ENCODE measurements at regions not wholly inside any gene's neighbourhood (a gene's known extent, or its start where the extent isn't known, plus 50 kb on each side); places are given as distances from the start of the nearest gene placed in this dataset.

DNA sequence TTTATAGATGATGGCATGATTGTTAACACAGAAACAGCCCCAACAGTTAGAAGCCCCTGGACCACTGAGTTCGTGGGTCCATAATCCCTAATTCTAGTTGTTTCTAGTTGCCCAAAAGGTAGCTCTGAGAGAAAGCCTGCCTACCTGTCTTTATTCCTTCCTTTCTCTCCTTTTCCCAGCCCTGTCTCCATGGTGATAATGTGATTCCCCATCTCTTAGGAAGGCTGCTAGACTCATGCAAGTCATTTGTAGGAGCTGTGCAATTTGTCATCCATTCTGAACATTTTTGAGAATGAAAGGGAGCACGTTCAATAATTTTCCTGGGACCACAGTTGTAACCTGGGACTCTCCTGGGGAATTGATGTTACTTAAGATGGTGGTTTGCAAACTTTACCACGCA is 183.4 kb downstream of the EMX2 start:
- TF ChIP-seq POLR2A (IDR thresholded peaks at IDR 0.05) (no peak), CTCF (IDR thresholded peaks at IDR 0.05) (no peak), EP300 (IDR thresholded peaks at IDR 0.05) (no peak)
- WGBS, 3 donors, result 78 to 90% (median 79%) methylated on average over 3 of the region's 3 CpGs
- H3K27me3 ChIP-seq, result no peaks in the 10 kb centered on the region

GRCh38 chr10:117726596-117727295 is 184.2 kb downstream of the EMX2 start:
- Histone ChIP-seq H3K4me1 (ENCODE audit: insufficient read depth) (no peaks in the 10 kb centered on the region), H3K27ac (no peak overlapping the region), H3K4me3 (no peak overlapping the region), H3K9me3 (peaks cover 0 to 3% of the 10 kb centered on the region in 2 donors), H3K36me3 (no peaks in the 10 kb centered on the region), H3K27me3 (no peaks in the 10 kb centered on the region)
- no peak for TF ChIP-seq EP300 (IDR thresholded peaks at IDR 0.05)
- TF ChIP-seq POLR2A (IDR thresholded peaks at IDR 0.05), result no peak
- TF ChIP-seq CTCF (IDR thresholded peaks at IDR 0.05), result no peak
- intact Hi-C loops (cut with DNase I), result no loop called here
- no peak for DNase-seq
- 56 to 67% (median 61%) methylated on average over 2 of the region's 2 CpGs for WGBS, 3 donors

More for the DNA sequence above, 183.4 kb downstream of the EMX2 start:
- H3K36me3 ChIP-seq, result no peaks in the 10 kb centered on the region
- no peak for DNase-seq
- H3K4me3 ChIP-seq, result no peak overlapping the region
- no peaks in the 10 kb centered on the region for H3K4me1 ChIP-seq (ENCODE audit: insufficient read depth)
- no peak overlapping the region for H3K27ac ChIP-seq
- H3K9me3 ChIP-seq, result peaks cover 0 to 3% of the 10 kb centered on the region in 2 donors
- intact Hi-C loops (cut with DNase I), result no loop called here

- no peak for DNase-seq
- no peak overlapping the region for H3K4me3 ChIP-seq
- H3K27me3 ChIP-seq, result no peaks in the 10 kb centered on the region
- no peak overlapping the region for H3K27ac ChIP-seq
- H3K9me3 ChIP-seq, result peaks cover 0 to 3% of the 10 kb centered on the region in 2 donors
- TF ChIP-seq POLR2A (IDR thresholded peaks at IDR 0.05) (no peak), EP300 (IDR thresholded peaks at IDR 0.05) (no peak), CTCF (IDR thresholded peaks at IDR 0.05) (no peak)
- no peaks in the 10 kb centered on the region for H3K36me3 ChIP-seq
- intact Hi-C loops (cut with DNase I), result no loop called here
- H3K4me1 ChIP-seq (ENCODE audit: insufficient read depth), result no peaks in the 10 kb centered on the region
- WGBS, 3 donors, result 81 to 85% (median 82%) methylated on average over 4 of the region's 4 CpGs
Measured at GRCh38 chr10:117727421-117727820, 184.9 kb downstream of the EMX2 start.

DNA sequence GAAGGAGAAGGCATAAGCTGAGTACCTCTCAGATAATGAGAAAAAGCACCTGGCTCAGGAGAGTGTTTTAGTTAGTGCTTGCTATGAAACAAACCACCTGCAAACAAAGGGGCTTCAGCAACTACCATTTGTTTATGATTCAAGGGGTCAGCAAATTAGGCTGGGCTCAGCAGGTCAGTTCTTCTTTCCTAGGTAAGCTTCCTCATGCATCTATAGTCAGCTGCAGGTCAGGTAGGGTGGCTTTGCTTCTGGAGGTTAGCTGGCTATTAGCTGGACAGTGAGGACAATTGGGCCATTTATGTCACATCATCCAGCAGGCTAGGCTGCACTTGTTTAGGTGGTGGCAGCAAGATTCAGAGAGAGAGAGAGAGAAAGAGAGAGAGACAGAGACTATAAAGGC is 185.5 kb downstream of the EMX2 start:
- intact Hi-C loops (cut with DNase I), result no loop called here
- Histone ChIP-seq H3K4me3 (no peak overlapping the region), H3K27me3 (no peaks in the 10 kb centered on the region), H3K27ac (no peak overlapping the region), H3K36me3 (no peaks in the 10 kb centered on the region), H3K4me1 (ENCODE audit: insufficient read depth) (no peaks in the 10 kb centered on the region), H3K9me3 (peaks cover 0 to 3% of the 10 kb centered on the region in 2 donors)
- no peak for DNase-seq
- TF ChIP-seq EP300 (IDR thresholded peaks at IDR 0.05) (no peak), CTCF (IDR thresholded peaks at IDR 0.05) (no peak), POLR2A (IDR thresholded peaks at IDR 0.05) (no peak)
